A673 (cell line): ENCODE measurements at regions not wholly inside any gene's neighbourhood (a gene's known extent, or its start where the extent isn't known, plus 50 kb on each side); places are given as distances from the start of the nearest gene placed in this dataset.

Experiments
- EZH2 ChIP-seq: fragments of 200-600 bp; sonication (generic); IDR thresholded peaks from 2 replicates; pipeline ENCODE4 v1.6.1; 2017; ENCODE audit warnings: borderline replicate concordance, low read depth, mild to moderate bottlenecking, mixed read lengths, antibody characterized with exemption, low read length; ENCODE audit not compliant: poor library complexity, severe bottlenecking
- TF ChIP-seq, protein P1 (sequence below): fragments of 300-800, 200-600 bp; sonication (generic); conservative IDR thresholded peaks from 2 replicates; pipeline ENCODE4 v1.5.1; 2017; ENCODE audit warnings: low read depth, mild to moderate bottlenecking, antibody characterized with exemption, low read length, moderate library complexity, mixed read lengths

DNA sequence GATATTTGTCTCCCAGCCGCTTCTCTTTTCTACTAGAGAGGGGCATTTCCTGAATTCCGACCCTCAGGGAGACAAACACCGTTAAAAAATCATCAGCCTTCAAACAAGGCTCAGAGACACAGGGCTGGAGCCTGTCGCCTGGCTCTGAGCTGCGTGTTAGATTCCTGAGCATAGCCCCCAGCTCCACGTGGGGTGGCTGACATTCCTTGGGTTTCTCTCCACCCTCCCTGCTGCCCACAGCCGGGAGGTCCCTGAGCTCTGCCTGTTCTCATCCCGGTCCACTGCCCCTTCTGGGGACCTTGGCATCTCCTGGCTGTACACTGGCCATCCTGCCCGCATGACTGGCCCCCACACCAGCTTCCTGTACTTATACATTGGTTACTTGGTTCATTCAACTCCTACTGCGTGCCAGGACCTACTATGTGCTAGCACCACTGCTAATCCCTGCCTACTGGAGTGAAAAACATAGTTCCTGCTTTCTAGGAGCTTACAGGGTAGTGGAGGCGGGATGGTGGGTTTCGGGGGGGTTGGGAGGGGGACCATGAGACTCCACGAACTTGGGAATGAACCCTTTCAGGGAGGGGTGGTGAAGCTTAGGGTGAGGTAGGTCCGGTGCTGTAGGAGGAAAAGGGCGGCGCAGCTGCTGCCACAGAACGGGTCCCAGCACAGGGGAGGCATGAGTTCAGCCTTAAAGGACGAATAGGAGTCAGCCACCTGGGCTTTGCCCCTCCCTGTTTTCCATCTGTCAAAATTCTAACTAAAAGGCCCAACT lies 52.1 kb upstream of the TMEM132E start:
- TF ChIP-seq, protein P1, sequence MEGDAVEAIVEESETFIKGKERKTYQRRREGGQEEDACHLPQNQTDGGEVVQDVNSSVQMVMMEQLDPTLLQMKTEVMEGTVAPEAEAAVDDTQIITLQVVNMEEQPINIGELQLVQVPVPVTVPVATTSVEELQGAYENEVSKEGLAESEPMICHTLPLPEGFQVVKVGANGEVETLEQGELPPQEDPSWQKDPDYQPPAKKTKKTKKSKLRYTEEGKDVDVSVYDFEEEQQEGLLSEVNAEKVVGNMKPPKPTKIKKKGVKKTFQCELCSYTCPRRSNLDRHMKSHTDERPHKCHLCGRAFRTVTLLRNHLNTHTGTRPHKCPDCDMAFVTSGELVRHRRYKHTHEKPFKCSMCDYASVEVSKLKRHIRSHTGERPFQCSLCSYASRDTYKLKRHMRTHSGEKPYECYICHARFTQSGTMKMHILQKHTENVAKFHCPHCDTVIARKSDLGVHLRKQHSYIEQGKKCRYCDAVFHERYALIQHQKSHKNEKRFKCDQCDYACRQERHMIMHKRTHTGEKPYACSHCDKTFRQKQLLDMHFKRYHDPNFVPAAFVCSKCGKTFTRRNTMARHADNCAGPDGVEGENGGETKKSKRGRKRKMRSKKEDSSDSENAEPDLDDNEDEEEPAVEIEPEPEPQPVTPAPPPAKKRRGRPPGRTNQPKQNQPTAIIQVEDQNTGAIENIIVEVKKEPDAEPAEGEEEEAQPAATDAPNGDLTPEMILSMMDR = no peak
- no peak for TF ChIP-seq EZH2
